ENCODE measurements at regions not wholly inside any gene's neighbourhood (a gene's known extent, or its start where the extent isn't known, plus 50 kb on each side); places are given as distances from the start of the nearest gene placed in this dataset.

DNA sequence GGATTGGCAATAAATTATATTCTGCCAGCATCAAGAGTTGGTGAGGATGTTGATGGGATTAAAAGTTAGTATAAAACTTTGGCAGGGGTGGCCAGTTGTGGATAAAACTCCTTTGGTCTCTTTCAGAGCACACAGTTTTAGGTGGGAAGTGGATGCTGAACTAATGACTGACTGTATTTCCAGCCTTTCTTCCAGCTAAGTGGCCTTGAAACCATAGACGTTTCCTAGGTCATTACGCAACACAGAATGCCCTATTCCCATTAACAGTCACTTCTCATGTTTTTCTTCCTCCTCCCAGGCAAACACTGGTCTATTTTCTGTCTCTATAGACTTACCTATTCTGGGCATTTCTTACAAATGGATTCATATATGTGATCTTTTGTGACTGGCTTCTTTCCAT, 467.4 kb downstream of the NEBL start:
- TF ChIP-seq, protein P1, sequence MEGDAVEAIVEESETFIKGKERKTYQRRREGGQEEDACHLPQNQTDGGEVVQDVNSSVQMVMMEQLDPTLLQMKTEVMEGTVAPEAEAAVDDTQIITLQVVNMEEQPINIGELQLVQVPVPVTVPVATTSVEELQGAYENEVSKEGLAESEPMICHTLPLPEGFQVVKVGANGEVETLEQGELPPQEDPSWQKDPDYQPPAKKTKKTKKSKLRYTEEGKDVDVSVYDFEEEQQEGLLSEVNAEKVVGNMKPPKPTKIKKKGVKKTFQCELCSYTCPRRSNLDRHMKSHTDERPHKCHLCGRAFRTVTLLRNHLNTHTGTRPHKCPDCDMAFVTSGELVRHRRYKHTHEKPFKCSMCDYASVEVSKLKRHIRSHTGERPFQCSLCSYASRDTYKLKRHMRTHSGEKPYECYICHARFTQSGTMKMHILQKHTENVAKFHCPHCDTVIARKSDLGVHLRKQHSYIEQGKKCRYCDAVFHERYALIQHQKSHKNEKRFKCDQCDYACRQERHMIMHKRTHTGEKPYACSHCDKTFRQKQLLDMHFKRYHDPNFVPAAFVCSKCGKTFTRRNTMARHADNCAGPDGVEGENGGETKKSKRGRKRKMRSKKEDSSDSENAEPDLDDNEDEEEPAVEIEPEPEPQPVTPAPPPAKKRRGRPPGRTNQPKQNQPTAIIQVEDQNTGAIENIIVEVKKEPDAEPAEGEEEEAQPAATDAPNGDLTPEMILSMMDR (IDR thresholded peaks at IDR 0.05; ENCODE audit: borderline replicate concordance) = no peak
- H3K27ac ChIP-seq (replicated peaks) = no peak overlapping the region
- intact Hi-C loops (cut with micrococcal nuclease) = no loop called here
- no peaks in the 10 kb centered on the region for H3K4me1 ChIP-seq
- no peaks in the 10 kb centered on the region for H3K36me3 ChIP-seq
- H3K9me3 ChIP-seq (replicated peaks) = peaks cover 19% of the 10 kb centered on the region
- no peaks in the 10 kb centered on the region for H3K27me3 ChIP-seq (ENCODE audit: low read depth)
- DNase-seq = no peak
- H3K4me3 ChIP-seq = no peak overlapping the region

DNA sequence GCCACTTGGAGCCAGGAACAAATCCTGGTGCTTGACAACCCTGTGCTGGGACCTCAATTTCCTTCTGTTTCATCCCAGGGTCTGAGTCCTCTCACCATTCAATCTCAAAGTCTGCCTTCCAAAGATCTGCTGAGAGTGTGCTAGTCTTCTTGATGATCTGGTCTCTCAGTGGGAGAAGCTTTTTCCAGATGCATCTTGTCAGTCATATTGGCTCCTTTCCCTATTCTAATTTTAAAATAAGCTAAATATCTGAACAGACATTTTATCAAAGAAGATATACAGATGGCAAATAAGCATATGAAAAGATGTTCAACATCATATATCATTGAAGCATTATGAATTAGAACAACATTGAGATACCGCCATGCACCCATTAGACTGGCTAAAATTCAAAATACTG, 469.3 kb downstream of the NEBL start:
- no peak for DNase-seq
- H3K9me3 ChIP-seq (replicated peaks) = peaks cover 34% of the 10 kb centered on the region
- no peaks in the 10 kb centered on the region for H3K4me1 ChIP-seq
- no peaks in the 10 kb centered on the region for H3K36me3 ChIP-seq
- H3K27me3 ChIP-seq (ENCODE audit: low read depth) = no peaks in the 10 kb centered on the region
- no peak overlapping the region for H3K4me3 ChIP-seq
- intact Hi-C loops (cut with micrococcal nuclease) = no loop called here
- no peak overlapping the region for H3K27ac ChIP-seq (replicated peaks)
- TF ChIP-seq, protein P1 (IDR thresholded peaks at IDR 0.05; ENCODE audit: borderline replicate concordance) = no peak

DNA sequence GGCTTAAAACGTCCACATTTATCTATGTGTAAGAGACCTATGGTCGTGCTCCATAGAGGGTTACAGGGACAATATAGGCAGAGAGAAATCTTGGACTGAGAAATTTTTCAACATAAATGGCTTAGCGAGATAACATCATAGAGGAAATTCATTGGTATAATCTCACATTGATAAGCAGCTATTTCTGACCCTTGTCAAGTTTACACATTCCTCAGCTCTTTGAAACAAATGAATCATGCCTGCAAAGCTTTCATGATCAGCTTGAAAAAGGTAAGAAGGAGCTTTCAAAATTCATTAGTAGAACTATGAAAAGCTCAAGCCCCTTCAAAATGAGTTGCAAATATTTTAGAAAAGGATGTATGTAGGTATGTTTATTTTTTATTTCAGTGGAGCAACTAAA, 478.8 kb downstream of the NEBL start:
- Histone ChIP-seq H3K9me3 (replicated peaks) (peaks cover 32% of the 10 kb centered on the region), H3K27ac (replicated peaks) (no peak overlapping the region), H3K4me1 (no peaks in the 10 kb centered on the region), H3K4me3 (no peak overlapping the region), H3K36me3 (no peaks in the 10 kb centered on the region), H3K27me3 (ENCODE audit: low read depth) (no peaks in the 10 kb centered on the region)
- intact Hi-C loops (cut with micrococcal nuclease) = no loop called here
- TF ChIP-seq, protein P1 (IDR thresholded peaks at IDR 0.05; ENCODE audit: borderline replicate concordance) = no peak
- DNase-seq = no peak

DNA sequence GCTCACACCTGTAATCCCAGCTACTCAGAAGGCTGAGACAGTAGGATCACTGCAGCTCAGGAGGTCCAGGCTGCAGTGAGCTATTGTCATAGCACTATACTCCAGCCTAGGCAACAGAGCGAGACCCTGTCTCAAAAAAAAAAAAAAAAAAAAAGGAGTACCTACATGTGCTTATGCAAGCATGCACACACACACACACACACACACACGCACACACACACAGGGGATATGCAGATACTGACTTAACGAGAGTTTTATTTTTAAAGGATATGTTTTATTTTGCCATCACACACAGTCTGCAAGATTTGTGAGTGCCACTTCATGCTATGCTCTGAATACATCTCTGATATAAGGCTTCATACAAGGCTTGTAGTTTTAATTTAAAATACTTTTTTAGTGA, 479.3 kb downstream of the NEBL start:
- no peak overlapping the region for H3K27ac ChIP-seq (replicated peaks)
- DNase-seq = no peak
- no peak overlapping the region for H3K4me3 ChIP-seq
- intact Hi-C loops (cut with micrococcal nuclease) = no loop called here
- TF ChIP-seq, protein P1 (IDR thresholded peaks at IDR 0.05; ENCODE audit: borderline replicate concordance) = no peak
- no peaks in the 10 kb centered on the region for H3K27me3 ChIP-seq (ENCODE audit: low read depth)
- H3K9me3 ChIP-seq (replicated peaks) = peaks cover 30% of the 10 kb centered on the region
- no peaks in the 10 kb centered on the region for H3K36me3 ChIP-seq
- no peaks in the 10 kb centered on the region for H3K4me1 ChIP-seq

DNA sequence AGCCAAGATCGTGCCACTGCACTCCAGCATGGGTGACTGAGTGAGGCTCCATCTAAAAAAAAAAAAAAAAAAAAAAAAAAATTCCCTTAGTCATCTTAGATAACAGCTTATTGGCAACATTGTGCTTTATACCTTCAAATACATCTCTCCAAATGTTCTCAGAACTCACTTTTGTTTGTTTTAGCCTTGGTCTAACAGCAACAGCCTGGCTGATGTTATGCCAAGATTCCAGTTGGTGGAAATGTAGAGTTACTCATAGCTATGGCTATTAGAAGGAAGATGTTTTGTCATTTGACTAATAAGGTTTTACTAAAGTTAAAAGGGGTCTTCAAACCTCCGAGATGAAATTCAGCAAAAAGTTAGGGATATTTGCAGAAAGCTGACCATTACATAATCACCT, 481.4 kb downstream of the NEBL start:
- Histone ChIP-seq H3K27me3 (ENCODE audit: low read depth) (no peaks in the 10 kb centered on the region), H3K27ac (replicated peaks) (no peak overlapping the region), H3K36me3 (no peaks in the 10 kb centered on the region), H3K4me1 (no peaks in the 10 kb centered on the region), H3K9me3 (replicated peaks) (peaks cover 19% of the 10 kb centered on the region), H3K4me3 (no peak overlapping the region)
- TF ChIP-seq, protein P1 (IDR thresholded peaks at IDR 0.05; ENCODE audit: borderline replicate concordance) = no peak
- intact Hi-C loops (cut with micrococcal nuclease) = no loop called here
- DNase-seq = no peak

DNA sequence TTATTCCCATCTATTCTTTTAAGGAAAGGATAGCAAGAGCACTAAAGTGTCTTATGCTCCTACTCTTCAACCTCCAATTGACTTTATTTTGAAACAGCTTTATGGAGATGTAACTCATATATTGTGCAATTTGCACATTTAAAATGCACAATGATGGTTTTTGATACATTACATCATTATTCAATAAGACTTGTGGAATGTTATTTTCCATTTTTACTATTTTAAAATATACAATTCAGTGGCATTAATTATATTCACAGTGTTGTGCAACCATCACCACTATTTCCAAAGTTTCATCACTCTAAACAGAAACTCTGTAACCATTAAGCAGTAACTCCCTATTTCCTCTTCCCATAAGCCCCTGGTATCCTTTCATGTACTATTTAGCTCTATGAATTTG, 489.8 kb downstream of the NEBL start:
- H3K27me3 ChIP-seq (ENCODE audit: low read depth) = no peaks in the 10 kb centered on the region
- no peaks in the 10 kb centered on the region for H3K4me1 ChIP-seq
- H3K27ac ChIP-seq (replicated peaks) = no peak overlapping the region
- no peaks in the 10 kb centered on the region for H3K36me3 ChIP-seq
- H3K9me3 ChIP-seq (replicated peaks) = no peaks in the 10 kb centered on the region
- TF ChIP-seq, protein P1 (IDR thresholded peaks at IDR 0.05; ENCODE audit: borderline replicate concordance) = no peak
- intact Hi-C loops (cut with micrococcal nuclease) = no loop called here
- no peak for DNase-seq
- H3K4me3 ChIP-seq = no peak overlapping the region

Measured in left ventricle myocardium inferior (tissue), 1 donor.